GM12878 (cell line): ENCODE measurements at regions not wholly inside any gene's neighbourhood (a gene's known extent, or its start where the extent isn't known, plus 50 kb on each side); places are given as distances from the start of the nearest gene placed in this dataset.

Source experiments
- ATAC-seq: fragments of 200-7000 bp; cut with Tn5 transposase; 3 replicates; pipeline ENCODE4 v1.9.1; 2020; ENCODE audit warnings: mild to moderate bottlenecking, moderate library complexity
- BruUV-seq: library from RNA; stranded (reverse); fragments of 400-500 nt; replicated peaks from 2 replicates; lab custom pipeline; 2021; lab: Mats Ljungman, UMichigan
- CTCF ChIA-PET: fragments of 300-600 bp; sonication (Branson Sonifier 250); formaldehyde crosslinking; extraction: SDS; loops from one replicate; lab custom pipeline; 2021; ENCODE audit warnings: inconsistent platforms; lab: Yijun Ruan, JAX
- POLR2A ChIA-PET: fragments of 350-600 bp; formaldehyde crosslinking; extraction: SDS; loops from one replicate; lab custom pipeline; 2021; ENCODE audit warnings: inconsistent platforms; lab: Charles Lee
- RAD21 ChIA-PET: fragments of 300-600 bp; sonication (Branson Sonifier 250); formaldehyde crosslinking; loops from one replicate; lab custom pipeline; 2023; ENCODE audit warnings: antibody characterized with exemption; ENCODE audit not compliant: unreplicated experiment; lab: Charles Lee
- SMC1A ChIA-PET: fragments of 300-600 bp; sonication (Branson Sonifier 250); formaldehyde crosslinking; loops from one replicate; lab custom pipeline; 2023; ENCODE audit not compliant: unreplicated experiment, uncharacterized antibody; lab: Charles Lee
- DNase-seq: peaks from one replicate; pipeline ENCODE4 v3.0.0-alpha.2; 2011; ENCODE audit warnings: low read depth, low spot score
- FAIRE-seq: peaks from 3 replicates; lab custom pipeline; 2011; peaks lifted over from hg19 to GRCh38; lab: Jason Lieb, UNC
- H2AFZ ChIP-seq: 2 replicates; pipeline ENCODE4 v1.6.0; 2011; ENCODE audit warnings: low read depth, low read length, control low read depth; ENCODE audit not compliant: control insufficient read depth
- H3K27ac ChIP-seq: 2 replicates; pipeline ENCODE4 v1.5.1; 2011; ENCODE audit warnings: control low read depth; ENCODE audit not compliant: control insufficient read depth, insufficient read depth
- H3K27me3 ChIP-seq, 2 experiments: replicated peaks in 1 of 2; 2 replicates each; pipeline versions ENCODE4 v1.6.0 to v1.6.1; 2011; ENCODE audit warnings: low read length in 1 of 2; ENCODE audit not compliant: control insufficient read depth in 2 of 2, insufficient read depth in 2 of 2
- H3K36me3 ChIP-seq, 2 experiments: 2 replicates each; pipeline ENCODE4 v1.5.1; 2011; ENCODE audit warnings: low read length in 1 of 2; ENCODE audit not compliant: control insufficient read depth in 2 of 2, insufficient read depth in 2 of 2
- H3K4me1 ChIP-seq: 2 replicates; pipeline ENCODE4 v1.6.1; 2011; ENCODE audit warnings: mild to moderate bottlenecking, low read length, moderate library complexity, mixed read lengths; ENCODE audit not compliant: control insufficient read depth, insufficient read depth
- H3K4me2 ChIP-seq: 2 replicates; pipeline ENCODE4 v1.6.0; 2011; ENCODE audit warnings: control low read depth; ENCODE audit not compliant: control insufficient read depth, insufficient read depth
- H3K4me3 ChIP-seq: fragments of 200-600 bp; sonication (generic); 2 replicates; pipeline ENCODE4 v1.5.1; 2016
- H3K79me2 ChIP-seq: 2 replicates; pipeline ENCODE4 v1.6.0; 2011; ENCODE audit warnings: low read length; ENCODE audit not compliant: control insufficient read depth, insufficient read depth
- H3K9ac ChIP-seq: 2 replicates; pipeline ENCODE4 v1.8.0; 2011; ENCODE audit warnings: low read length, control low read depth, mixed read lengths; ENCODE audit not compliant: control insufficient read depth, insufficient read depth
- H3K9me3 ChIP-seq: replicated peaks from 3 replicates; pipeline ENCODE4 v1.5.1; 2011; ENCODE audit warnings: mild to moderate bottlenecking, low read length; ENCODE audit not compliant: control insufficient read depth, insufficient read depth
- H4K20me1 ChIP-seq: 2 replicates; pipeline ENCODE4 v1.6.0; 2011; ENCODE audit not compliant: control insufficient read depth, insufficient read depth
- EZH2 ChIP-seq: IDR thresholded peaks from 2 replicates; pipeline ENCODE4 v1.6.1; 2012; ENCODE audit warnings: low read depth, mild to moderate bottlenecking, control low read depth, inconsistent platforms, low read length, borderline replicate concordance; ENCODE audit not compliant: control insufficient read depth
- MEF2B ChIP-seq: fragments of 450-650 bp; IDR thresholded peaks from 2 replicates; pipeline ENCODE4 v1.6.1; 2018; ENCODE audit warnings: mild to moderate bottlenecking, moderate library complexity; ENCODE audit not compliant: partially characterized antibody, poor library complexity, severe bottlenecking
- TCF7 ChIP-seq: IDR thresholded peaks from 2 replicates; pipeline ENCODE4 v1.6.1; 2014; ENCODE audit warnings: antibody characterized with exemption, borderline replicate concordance
- WGBS: methylation state at CpG from one replicate; pipeline ENCODE4 v1.1.6; 2016; ENCODE audit warnings: low lambda C conversion rate; ENCODE audit not compliant: insufficient replicate concordance, insufficient coverage; ENCODE audit errors: missing lambda C conversion rate; 5-methylcytosine and 5-hydroxymethylcytosine counted together
- in situ Hi-C: fragments of 300-500 bp; cut with MboI; formaldehyde crosslinking; loops from 9 replicates; pipeline ENCODE4 v1.14.3; 2018; ENCODE audit warnings: mixed read lengths
- intact Hi-C: fragments of 100-400 bp; cut with micrococcal nuclease; formaldehyde crosslinking; loops from one replicate; pipeline ENCODE4 v1.14.2; 2022; ENCODE audit not compliant: unreplicated experiment
- TF ChIP-seq, protein P1 (sequence below): fragments of 450-650 bp; IDR thresholded peaks from 2 replicates; pipeline ENCODE4 v1.6.1; 2017; ENCODE audit warnings: mild to moderate bottlenecking, moderate library complexity

DNA sequence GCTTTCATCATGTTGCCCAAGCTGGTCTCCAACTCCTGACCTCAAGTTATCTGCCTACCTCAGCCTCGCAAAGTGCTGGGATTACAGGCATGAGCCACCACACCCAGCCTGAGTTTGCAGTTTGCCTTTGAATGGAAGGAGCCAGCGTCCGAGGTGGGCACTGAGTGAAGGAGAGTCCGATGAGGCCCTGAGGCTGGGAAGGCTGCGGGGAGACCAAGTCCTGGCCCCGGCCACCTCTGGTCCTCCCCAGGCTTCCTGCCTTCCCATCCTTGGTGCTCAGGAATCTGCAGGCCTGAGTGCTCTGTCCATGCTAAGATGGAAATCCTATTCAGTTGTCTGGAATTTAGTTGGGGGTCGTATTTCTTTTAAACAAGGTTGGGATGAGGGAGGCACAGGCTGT lies 82.9 kb downstream of the SMIM21 start (continued):
- TF ChIP-seq, protein P1, sequence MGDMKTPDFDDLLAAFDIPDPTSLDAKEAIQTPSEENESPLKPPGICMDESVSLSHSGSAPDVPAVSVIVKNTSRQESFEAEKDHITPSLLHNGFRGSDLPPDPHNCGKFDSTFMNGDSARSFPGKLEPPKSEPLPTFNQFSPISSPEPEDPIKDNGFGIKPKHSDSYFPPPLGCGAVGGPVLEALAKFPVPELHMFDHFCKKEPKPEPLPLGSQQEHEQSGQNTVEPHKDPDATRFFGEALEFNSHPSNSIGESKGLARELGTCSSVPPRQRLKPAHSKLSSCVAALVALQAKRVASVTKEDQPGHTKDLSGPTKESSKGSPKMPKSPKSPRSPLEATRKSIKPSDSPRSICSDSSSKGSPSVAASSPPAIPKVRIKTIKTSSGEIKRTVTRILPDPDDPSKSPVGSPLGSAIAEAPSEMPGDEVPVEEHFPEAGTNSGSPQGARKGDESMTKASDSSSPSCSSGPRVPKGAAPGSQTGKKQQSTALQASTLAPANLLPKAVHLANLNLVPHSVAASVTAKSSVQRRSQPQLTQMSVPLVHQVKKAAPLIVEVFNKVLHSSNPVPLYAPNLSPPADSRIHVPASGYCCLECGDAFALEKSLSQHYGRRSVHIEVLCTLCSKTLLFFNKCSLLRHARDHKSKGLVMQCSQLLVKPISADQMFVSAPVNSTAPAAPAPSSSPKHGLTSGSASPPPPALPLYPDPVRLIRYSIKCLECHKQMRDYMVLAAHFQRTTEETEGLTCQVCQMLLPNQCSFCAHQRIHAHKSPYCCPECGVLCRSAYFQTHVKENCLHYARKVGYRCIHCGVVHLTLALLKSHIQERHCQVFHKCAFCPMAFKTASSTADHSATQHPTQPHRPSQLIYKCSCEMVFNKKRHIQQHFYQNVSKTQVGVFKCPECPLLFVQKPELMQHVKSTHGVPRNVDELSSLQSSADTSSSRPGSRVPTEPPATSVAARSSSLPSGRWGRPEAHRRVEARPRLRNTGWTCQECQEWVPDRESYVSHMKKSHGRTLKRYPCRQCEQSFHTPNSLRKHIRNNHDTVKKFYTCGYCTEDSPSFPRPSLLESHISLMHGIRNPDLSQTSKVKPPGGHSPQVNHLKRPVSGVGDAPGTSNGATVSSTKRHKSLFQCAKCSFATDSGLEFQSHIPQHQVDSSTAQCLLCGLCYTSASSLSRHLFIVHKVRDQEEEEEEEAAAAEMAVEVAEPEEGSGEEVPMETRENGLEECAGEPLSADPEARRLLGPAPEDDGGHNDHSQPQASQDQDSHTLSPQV, result no peak

DNA sequence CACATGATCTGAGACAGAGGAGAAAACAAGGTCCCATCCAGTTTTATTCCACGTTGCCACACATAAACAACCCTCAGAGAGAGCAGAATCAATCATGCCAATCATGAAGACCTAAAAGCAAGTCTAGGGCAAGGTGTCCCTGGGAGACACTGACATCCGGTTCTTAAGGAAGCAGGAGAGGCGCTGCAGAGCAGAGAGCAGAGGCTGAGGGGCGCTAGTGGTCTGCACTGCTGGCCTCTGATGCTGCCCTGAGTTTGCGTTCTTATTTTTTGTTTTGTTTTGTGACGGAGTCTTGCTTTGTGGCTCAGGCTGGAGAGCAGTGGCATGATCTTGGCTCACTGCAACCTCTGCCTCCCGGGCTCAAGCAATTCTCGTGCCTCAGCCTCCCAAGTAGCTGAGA lies 83.3 kb downstream of the SMIM21 start:
- Histone ChIP-seq H3K4me1 (no peaks in the 10 kb centered on the region), H3K9ac (no peak overlapping the region), H3K27me3 (no peaks in the 10 kb centered on the region), H3K4me3 (no peak overlapping the region), H4K20me1 (no peaks in the 10 kb centered on the region), H3K9me3 (no peaks in the 10 kb centered on the region), H3K79me2 (no peaks in the 10 kb centered on the region), H3K4me2 (no peak overlapping the region), H3K27ac (no peak overlapping the region), H3K36me3 (no peaks in the 10 kb centered on the region), H2AFZ (no peak overlapping the region)
- BruUV-seq, result no TSS peak
- no peak for ATAC-seq
- intact Hi-C loops, result loop anchor here (10.0 kb wide), 1 partner anchor 169 kb away; no protein-coding TSS in a partner anchor
- TF ChIP-seq TCF7, result no peak
- TF ChIP-seq EZH2, result no peak
- TF ChIP-seq MEF2B, result no peak
- FAIRE-seq, result no peak
- SMC1A ChIA-PET, result no interaction called here
- in situ Hi-C loops, result no loop called here
- RAD21 ChIA-PET, result no interaction called here
- POLR2A ChIA-PET, result no interaction called here
- 48% methylated on average over 8 of the region's 8 CpGs for WGBS
- no peak for DNase-seq
- CTCF ChIA-PET, result no interaction called here
